Urinary bladder (tissue), 3 donors: ENCODE measurements at regions not wholly inside any gene's neighbourhood (a gene's known extent, or its start where the extent isn't known, plus 50 kb on each side); places are given as distances from the start of the nearest gene placed in this dataset.

ENCODE experiments used
- DNase-seq: peaks from one replicate; pipeline ENCODE4 v3.0.0-alpha.2; 2015; ENCODE audit errors: extremely low spot score
- H3K27ac ChIP-seq: one replicate; pipeline ENCODE4 v1.5.1; 2013; ENCODE audit warnings: low read depth, mild to moderate bottlenecking, moderate library complexity
- H3K36me3 ChIP-seq: one replicate; pipeline ENCODE4 v1.6.1; 2013; ENCODE audit warnings: mild to moderate bottlenecking, moderate library complexity; ENCODE audit not compliant: insufficient read depth
- H3K4me1 ChIP-seq: one replicate; pipeline ENCODE4 v1.6.1; 2013; ENCODE audit warnings: mild to moderate bottlenecking, moderate library complexity; ENCODE audit not compliant: insufficient read depth
- H3K4me3 ChIP-seq: one replicate; pipeline ENCODE4 v1.5.1; 2013; ENCODE audit warnings: low read depth, low read length
- WGBS: extraction: QIAGEN DNeasy Blood & Tissue Kit; methylation state at CpG from one replicate; pipeline ENCODE4 v1.1.7; 2013; 5-methylcytosine and 5-hydroxymethylcytosine counted together
- donor health status: healthy with polysubstance abuse.
- donor health status: healthy.

GRCh38 chr2:18503376-18504228 lies 56.9 kb downstream of the RDH14 start:
- DNase-seq: no peak
- 73% methylated on average over 8 of the region's 8 CpGs for WGBS
- Histone ChIP-seq H3K27ac (no peak overlapping the region), H3K4me1 (no peaks in the 10 kb centered on the region), H3K36me3 (no peaks in the 10 kb centered on the region), H3K4me3 (no peak overlapping the region)

GRCh38 chr2:18502142-18502541 lies 58.3 kb downstream of the RDH14 start:
- WGBS: 87% methylated on average over 2 of the region's 2 CpGs
- no peak for DNase-seq
- H3K27ac ChIP-seq: no peak overlapping the region
- no peaks in the 10 kb centered on the region for H3K36me3 ChIP-seq
- H3K4me3 ChIP-seq: no peak overlapping the region
- H3K4me1 ChIP-seq: no peaks in the 10 kb centered on the region

- Histone ChIP-seq H3K36me3 (no peaks in the 10 kb centered on the region), H3K27ac (no peak overlapping the region), H3K4me3 (no peak overlapping the region), H3K4me1 (no peaks in the 10 kb centered on the region)
- WGBS: 95% methylated on average over 1 of the region's 1 CpG
- DNase-seq: no peak
Observed at GRCh38 chr2:18501729-18502128, 58.7 kb downstream of the RDH14 start.

- no peak overlapping the region for H3K27ac ChIP-seq
- H3K4me1 ChIP-seq: no peaks in the 10 kb centered on the region
- H3K4me3 ChIP-seq: no peak overlapping the region
- 90% methylated on average over 2 of the region's 2 CpGs for WGBS
- H3K36me3 ChIP-seq: no peaks in the 10 kb centered on the region
- DNase-seq: no peak
Observed at GRCh38 chr2:18501156-18501555, 59.3 kb downstream of the RDH14 start.

- no peak overlapping the region for H3K27ac ChIP-seq
- 56% methylated on average over 4 of the region's 4 CpGs for WGBS
- no peak for DNase-seq
Observed at GRCh38 chr2:18500333-18500732, 60.1 kb downstream of the RDH14 start.

GRCh38 chr2:18498531-18498930 lies 61.9 kb downstream of the RDH14 start:
- no peak overlapping the region for H3K4me3 ChIP-seq

More at GRCh38 chr2:18500333-18500732, 60.1 kb downstream of the RDH14 start:
- H3K4me3 ChIP-seq: no peak overlapping the region
- H3K4me1 ChIP-seq: no peaks in the 10 kb centered on the region
- H3K36me3 ChIP-seq: no peaks in the 10 kb centered on the region

GRCh38 chr2:18496516-18496915 lies 63.9 kb downstream of the RDH14 start:
- Histone ChIP-seq H3K4me1 (no peaks in the 10 kb centered on the region), H3K27ac (no peak overlapping the region), H3K36me3 (no peaks in the 10 kb centered on the region), H3K4me3 (no peak overlapping the region)
- DNase-seq: no peak
- WGBS: 73% methylated on average over 4 of the region's 4 CpGs

More at GRCh38 chr2:18498531-18498930, 61.9 kb downstream of the RDH14 start:
- DNase-seq: no peak
- Histone ChIP-seq H3K27ac (no peak overlapping the region), H3K36me3 (no peaks in the 10 kb centered on the region), H3K4me1 (no peaks in the 10 kb centered on the region)

GRCh38 chr2:18495058-18495457 lies 65.4 kb downstream of the RDH14 start:
- Histone ChIP-seq H3K36me3 (no peaks in the 10 kb centered on the region), H3K4me3 (no peak overlapping the region), H3K27ac (no peak overlapping the region), H3K4me1 (no peaks in the 10 kb centered on the region)
- 92% methylated on average over 2 of the region's 2 CpGs for whole genome bisulfite sequencing
- DNase-seq: no peak

GRCh38 chr2:18492721-18493120 lies 67.7 kb downstream of the RDH14 start:
- Histone ChIP-seq H3K36me3 (no peaks in the 10 kb centered on the region), H3K4me1 (no peaks in the 10 kb centered on the region), H3K27ac (no peak overlapping the region), H3K4me3 (no peak overlapping the region)
- WGBS: 75% methylated on average over 2 of the region's 2 CpGs
- no peak for DNase-seq

- H3K4me1 ChIP-seq: no peaks in the 10 kb centered on the region
- H3K36me3 ChIP-seq: no peaks in the 10 kb centered on the region
- DNase-seq: no peak
- WGBS: 71% methylated on average over 3 of the region's 3 CpGs
- no peak overlapping the region for H3K27ac ChIP-seq
- H3K4me3 ChIP-seq: no peak overlapping the region
Observed at GRCh38 chr2:18491577-18491976, 68.9 kb downstream of the RDH14 start.

- no peak overlapping the region for H3K27ac ChIP-seq
- no peak overlapping the region for H3K4me3 ChIP-seq
- WGBS: 64% methylated on average over 2 of the region's 2 CpGs
- no peaks in the 10 kb centered on the region for H3K36me3 ChIP-seq
- DNase-seq: no peak
- H3K4me1 ChIP-seq: no peaks in the 10 kb centered on the region
Observed at GRCh38 chr2:18490901-18491300, 69.6 kb downstream of the RDH14 start.

- no peak for DNase-seq
- Histone ChIP-seq H3K36me3 (no peaks in the 10 kb centered on the region), H3K4me1 (no peaks in the 10 kb centered on the region), H3K4me3 (no peak overlapping the region), H3K27ac (no peak overlapping the region)
- 83% methylated on average over 2 of the region's 2 CpGs for WGBS
Observed at GRCh38 chr2:18487106-18487913, 73.1 kb downstream of the RDH14 start.

- H3K4me1 ChIP-seq: no peaks in the 10 kb centered on the region
- H3K27ac ChIP-seq: no peak overlapping the region
- no peak for DNase-seq
- H3K36me3 ChIP-seq: no peaks in the 10 kb centered on the region
- H3K4me3 ChIP-seq: no peak overlapping the region
Observed at GRCh38 chr2:18484625-18485024, 75.8 kb downstream of the RDH14 start.

- Histone ChIP-seq H3K36me3 (no peaks in the 10 kb centered on the region), H3K4me3 (no peak overlapping the region), H3K27ac (no peak overlapping the region), H3K4me1 (no peaks in the 10 kb centered on the region)
- no peak for DNase-seq
- 89% methylated on average over 3 of the region's 3 CpGs for WGBS
Observed at GRCh38 chr2:18483896-18484295, 76.6 kb downstream of the RDH14 start.
